MM.1S (cell line): ENCODE measurements at regions not wholly inside any gene's neighbourhood (a gene's known extent, or its start where the extent isn't known, plus 50 kb on each side); places are given as distances from the start of the nearest gene placed in this dataset.

Experiments used
- CTCF ChIP-seq: fragments of 300-600 bp; sonication (generic); IDR thresholded peaks from 2 replicates; pipeline ENCODE4 v1.5.1; 2016; ENCODE audit warnings: antibody characterized with exemption, low read length, mixed read lengths
- EZH2 ChIP-seq: fragments of 300-600 bp; sonication (generic); optimal IDR thresholded peaks from 2 replicates; pipeline ENCODE3; 2017; ENCODE audit warnings: low read depth, mild to moderate bottlenecking, antibody characterized with exemption, low read length, mixed read lengths

- TF ChIP-seq CTCF (no peak), EZH2 (no peak)
These were observed 56.4 kb upstream of the RBMS1 start for GRCh38 chr2:160550048-160550447.
